ENCODE measurements at regions not wholly inside any gene's neighbourhood (a gene's known extent, or its start where the extent isn't known, plus 50 kb on each side); places are given as distances from the start of the nearest gene placed in this dataset.

GRCh38 chr16:13858873-13859580, 60.9 kb upstream of the ERCC4 start:
- no peak for DNase-seq (ENCODE audit: low read depth)

GRCh38 chr16:13863075-13863765, 56.7 kb upstream of the ERCC4 start:
- no peak for DNase-seq (ENCODE audit: low read depth)

- DNase-seq (ENCODE audit: low read depth): no peak
Observed at GRCh38 chr16:13864689-13865088, 55.3 kb upstream of the ERCC4 start.

DNA sequence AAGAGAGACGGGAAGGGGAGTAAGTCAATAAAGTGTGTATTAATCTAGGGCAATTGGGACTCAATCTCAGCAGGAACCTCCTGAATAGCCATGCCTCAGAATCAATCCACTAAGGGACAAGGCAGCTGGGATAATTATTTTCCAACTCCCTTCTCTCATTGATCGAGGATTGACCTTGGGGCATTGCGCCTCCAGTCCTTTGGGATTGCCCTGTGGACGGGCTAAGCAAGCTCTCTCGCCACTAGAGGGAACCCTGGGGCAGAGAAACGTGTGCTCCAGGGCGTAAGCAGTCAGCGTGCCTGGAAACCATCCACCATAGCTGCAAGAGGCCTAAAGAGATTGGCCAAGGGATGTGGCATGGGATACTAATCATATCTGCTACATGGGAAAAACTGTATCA, 53.9 kb upstream of the ERCC4 start:
- peak; percentile 86 for DNase-seq (ENCODE audit: low read depth)
